WTC11 (cell line): ENCODE measurements at regions not wholly inside any gene's neighbourhood (a gene's known extent, or its start where the extent isn't known, plus 50 kb on each side); places are given as distances from the start of the nearest gene placed in this dataset.

Source experiments
- NR2C2 ChIP-seq: sonication (generic); formaldehyde crosslinking; IDR thresholded peaks from 2 replicates; pipeline ENCODE4 v1.8.0; 2022; ENCODE audit warnings: mild to moderate bottlenecking, missing genetic modification reagents
- SP1 ChIP-seq: sonication (generic); formaldehyde crosslinking; conservative IDR thresholded peaks from 2 replicates; pipeline ENCODE4 v1.8.1; 2022; ENCODE audit warnings: missing genetic modification reagents
- ZSCAN18 ChIP-seq: fragments of 250-450 bp; sonication (Bioruptor Pico); IDR thresholded peaks from 2 replicates; pipeline ENCODE4 v2.1.2; 2022; ENCODE audit warnings: mild to moderate bottlenecking, moderate library complexity
- TF ChIP-seq, protein P1 (sequence below): sonication (generic); formaldehyde crosslinking; IDR thresholded peaks from 2 replicates; pipeline ENCODE4 v1.8.0; 2022; ENCODE audit warnings: mild to moderate bottlenecking, missing genetic modification reagents
- TF ChIP-seq, protein P2 (sequence below): fragments of 200-600 bp; IDR thresholded peaks from 2 replicates; pipeline ENCODE4 v1.8.0; 2022; ENCODE audit warnings: antibody characterized with exemption

DNA sequence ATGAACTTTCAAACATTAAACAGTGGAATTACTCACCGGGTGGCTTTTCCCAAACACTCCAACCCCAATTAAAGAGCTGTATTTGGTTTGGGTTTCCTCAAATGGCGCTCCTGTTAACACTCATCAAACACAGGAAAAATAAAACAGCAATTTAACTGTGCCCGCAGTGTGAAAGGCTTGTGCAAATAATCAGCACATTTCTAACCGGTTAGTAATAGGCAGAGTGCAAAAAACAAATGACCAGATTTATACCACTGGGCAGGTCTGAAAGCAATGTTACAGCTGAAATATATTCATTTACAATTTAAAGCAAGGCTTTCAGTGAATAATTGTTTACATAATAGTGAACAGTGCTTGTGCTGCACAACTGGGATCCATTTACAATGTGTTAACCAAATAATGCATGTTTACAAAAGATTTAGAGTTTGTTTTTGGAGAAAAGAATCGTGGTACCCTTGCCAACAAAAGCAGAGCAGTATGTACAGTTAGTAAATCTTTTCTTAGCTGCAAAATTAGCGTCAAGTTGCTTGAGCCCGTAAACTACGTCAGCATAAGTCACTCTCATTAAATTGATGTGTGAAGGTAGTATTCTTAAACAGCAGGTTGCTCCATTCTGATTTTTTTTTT, 662.9 kb upstream of the ZNF608 start:
- TF ChIP-seq, protein P1, sequence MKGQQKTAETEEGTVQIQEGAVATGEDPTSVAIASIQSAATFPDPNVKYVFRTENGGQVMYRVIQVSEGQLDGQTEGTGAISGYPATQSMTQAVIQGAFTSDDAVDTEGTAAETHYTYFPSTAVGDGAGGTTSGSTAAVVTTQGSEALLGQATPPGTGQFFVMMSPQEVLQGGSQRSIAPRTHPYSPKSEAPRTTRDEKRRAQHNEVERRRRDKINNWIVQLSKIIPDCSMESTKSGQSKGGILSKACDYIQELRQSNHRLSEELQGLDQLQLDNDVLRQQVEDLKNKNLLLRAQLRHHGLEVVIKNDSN: no peak
- TF ChIP-seq, protein P2, sequence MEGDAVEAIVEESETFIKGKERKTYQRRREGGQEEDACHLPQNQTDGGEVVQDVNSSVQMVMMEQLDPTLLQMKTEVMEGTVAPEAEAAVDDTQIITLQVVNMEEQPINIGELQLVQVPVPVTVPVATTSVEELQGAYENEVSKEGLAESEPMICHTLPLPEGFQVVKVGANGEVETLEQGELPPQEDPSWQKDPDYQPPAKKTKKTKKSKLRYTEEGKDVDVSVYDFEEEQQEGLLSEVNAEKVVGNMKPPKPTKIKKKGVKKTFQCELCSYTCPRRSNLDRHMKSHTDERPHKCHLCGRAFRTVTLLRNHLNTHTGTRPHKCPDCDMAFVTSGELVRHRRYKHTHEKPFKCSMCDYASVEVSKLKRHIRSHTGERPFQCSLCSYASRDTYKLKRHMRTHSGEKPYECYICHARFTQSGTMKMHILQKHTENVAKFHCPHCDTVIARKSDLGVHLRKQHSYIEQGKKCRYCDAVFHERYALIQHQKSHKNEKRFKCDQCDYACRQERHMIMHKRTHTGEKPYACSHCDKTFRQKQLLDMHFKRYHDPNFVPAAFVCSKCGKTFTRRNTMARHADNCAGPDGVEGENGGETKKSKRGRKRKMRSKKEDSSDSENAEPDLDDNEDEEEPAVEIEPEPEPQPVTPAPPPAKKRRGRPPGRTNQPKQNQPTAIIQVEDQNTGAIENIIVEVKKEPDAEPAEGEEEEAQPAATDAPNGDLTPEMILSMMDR: no peak
- TF ChIP-seq ZSCAN18 (no peak), SP1 (CRISPR knock-in tag) (no peak), NR2C2 (CRISPR knock-in tag) (no peak)
